GM19468 (cell line): ENCODE measurements at regions not wholly inside any gene's neighbourhood (a gene's known extent, or its start where the extent isn't known, plus 50 kb on each side); places are given as distances from the start of the nearest gene placed in this dataset.

Experiments
- ATAC-seq: cut with Tn5 transposase; IDR thresholded peaks from one replicate; pipeline ENCODE4 v1.9.1; 2021; ENCODE audit warnings: mild to moderate bottlenecking, moderate library complexity, moderate number of reproducible peaks; ENCODE audit not compliant: unreplicated experiment; ENCODE audit errors: extremely low read depth

DNA sequence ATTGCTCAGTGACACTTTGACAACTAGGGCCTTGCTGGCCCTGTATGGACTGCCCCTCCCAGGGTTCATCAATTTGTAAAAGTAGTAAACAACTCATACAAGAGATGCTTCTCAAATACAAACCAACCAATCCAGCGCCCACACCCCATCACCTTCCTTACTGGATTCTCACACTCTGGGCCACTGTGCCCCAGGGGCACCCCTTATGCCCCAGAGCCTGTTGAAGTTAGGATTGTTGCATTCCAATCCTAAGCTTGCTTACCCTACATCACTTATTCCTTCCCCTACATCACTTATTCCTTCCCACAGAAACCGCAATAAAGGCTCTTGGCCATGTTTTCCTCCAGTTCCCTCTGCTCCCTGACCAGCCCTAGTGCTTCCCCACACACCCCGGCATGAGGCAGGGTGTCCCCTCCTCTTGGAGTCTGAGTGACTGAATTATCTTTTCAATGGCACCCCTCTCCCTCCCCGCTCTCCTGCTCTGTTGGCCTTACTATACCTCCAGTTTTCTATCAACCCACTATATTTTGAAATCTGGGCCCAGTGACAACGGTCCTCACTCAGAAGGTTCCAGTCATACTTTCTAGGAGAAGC lies 182.4 kb upstream of the S1PR3 start:
- no peak for ATAC-seq

- ATAC-seq = no peak
Measured at GRCh38 chr9:88809355-88810161, 181.7 kb upstream of the S1PR3 start.

DNA sequence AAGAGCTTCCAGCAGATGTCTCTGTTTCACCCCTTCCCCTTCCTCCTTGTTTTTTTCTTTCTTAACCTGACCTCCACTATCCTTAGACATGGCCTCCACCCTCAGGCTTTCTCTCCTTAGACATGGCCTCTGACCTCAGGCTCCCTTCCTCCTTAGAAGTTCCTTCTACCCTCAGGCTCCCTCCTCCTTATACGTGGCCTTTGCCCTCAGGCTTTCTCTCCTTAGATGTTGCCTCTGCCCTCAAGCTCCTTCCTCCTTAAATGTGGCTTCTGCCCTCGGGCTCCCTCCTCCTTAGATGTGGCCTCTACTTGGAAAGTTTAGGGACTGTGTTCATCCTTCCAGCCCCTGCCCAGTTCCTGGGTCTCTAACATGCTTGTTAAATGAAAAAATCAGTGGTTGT lies 180.4 kb upstream of the S1PR3 start:
- no peak for ATAC-seq

- no peak for ATAC-seq
Measured at GRCh38 chr9:88811511-88811910, 179.8 kb upstream of the S1PR3 start.

DNA sequence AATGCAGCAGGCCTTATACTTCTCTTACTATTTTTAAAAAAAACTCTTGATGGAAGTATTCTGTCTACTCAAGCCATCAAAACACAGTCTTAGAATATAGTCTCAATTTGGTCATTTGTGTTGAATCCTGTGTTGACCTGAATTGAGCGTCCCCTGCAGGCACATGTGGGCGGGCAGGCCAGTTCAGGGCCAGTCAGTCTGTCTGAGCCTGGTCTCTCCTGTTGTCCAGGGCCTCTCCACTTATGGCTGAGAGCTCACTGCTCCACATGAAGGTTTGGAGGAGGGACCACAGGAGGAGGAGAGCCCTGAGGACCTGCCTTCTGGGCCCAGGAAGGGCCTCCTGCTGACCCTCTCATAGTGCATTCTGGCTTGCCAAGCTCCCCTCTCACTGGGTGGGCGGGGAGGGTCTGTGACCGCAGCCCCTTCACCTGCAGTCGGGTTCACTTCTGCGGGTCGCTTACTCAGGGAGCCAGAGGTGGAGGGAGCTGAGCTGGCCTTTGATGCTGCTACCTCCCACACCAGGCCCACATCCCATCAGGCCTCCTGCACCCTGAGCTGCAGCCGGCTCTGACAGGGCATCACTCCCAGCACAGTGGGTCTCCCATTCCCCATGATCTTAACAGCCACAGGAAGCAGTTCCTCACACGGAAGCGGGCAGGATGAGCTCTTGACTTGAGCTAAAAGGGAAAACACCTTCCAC lies 178.2 kb upstream of the S1PR3 start:
- no peak for ATAC-seq

GRCh38 chr9:88813638-88814209 lies 177.5 kb upstream of the S1PR3 start:
- ATAC-seq = no peak

- ATAC-seq = no peak
Measured at GRCh38 chr9:88814577-88814976, 176.7 kb upstream of the S1PR3 start.

DNA sequence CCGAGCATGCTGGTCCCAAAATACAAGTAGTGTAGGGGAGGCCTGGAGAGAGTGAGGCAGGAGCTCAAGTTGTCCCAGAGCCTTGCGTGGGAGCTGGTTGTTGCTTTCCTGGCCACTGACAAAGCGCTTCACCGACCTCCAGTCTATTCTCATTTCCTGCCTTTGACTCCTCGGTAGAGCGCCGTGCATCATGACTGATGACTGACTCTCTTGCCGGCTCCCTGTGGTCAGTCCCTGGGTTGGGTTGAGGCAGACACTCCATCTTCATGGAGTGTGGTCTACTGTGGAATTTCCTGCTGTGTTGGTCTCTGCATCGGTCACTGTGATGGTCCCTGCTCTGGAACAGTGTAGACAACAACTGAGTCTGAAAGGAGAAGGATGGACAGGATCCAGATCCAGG lies 175.1 kb upstream of the S1PR3 start:
- no peak for ATAC-seq

GRCh38 chr9:88816591-88816990 lies 174.7 kb upstream of the S1PR3 start:
- no peak for ATAC-seq

- no peak for ATAC-seq
Measured at GRCh38 chr9:88817628-88818027, 173.6 kb upstream of the S1PR3 start.

DNA sequence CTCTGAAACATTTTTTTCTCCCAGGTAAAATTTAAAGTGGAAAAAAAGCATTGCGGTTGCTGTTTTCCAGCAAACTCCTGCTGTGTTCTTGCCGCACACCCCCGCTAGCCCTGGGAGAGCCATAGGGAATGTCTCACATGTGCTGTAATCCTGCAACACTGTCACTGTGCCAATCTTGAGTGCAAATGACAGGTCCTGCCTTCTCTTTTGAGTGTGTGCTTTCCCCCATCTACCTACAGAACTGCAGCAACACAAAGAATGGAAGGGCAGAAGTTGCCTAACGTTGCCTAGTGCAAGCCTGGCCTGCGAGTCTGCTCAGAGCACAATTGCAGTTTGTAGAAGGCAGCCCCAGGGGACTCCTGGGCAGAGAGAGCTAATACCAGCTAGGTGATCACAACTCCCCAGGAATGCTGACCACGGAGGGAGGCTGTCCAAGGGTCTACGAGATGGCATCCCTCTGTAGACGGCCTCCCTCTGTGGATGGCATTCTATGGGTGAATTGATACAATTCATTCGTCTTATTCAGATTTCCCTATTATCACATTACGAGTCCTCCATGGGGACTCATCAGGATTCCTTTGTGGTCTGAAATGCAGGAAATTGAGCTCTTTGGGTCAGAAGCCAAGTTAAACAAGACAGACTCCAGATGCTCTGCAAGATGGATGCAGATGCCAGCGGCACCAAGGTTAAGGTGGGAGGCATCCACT lies 172.6 kb upstream of the S1PR3 start:
- ATAC-seq = no peak

DNA sequence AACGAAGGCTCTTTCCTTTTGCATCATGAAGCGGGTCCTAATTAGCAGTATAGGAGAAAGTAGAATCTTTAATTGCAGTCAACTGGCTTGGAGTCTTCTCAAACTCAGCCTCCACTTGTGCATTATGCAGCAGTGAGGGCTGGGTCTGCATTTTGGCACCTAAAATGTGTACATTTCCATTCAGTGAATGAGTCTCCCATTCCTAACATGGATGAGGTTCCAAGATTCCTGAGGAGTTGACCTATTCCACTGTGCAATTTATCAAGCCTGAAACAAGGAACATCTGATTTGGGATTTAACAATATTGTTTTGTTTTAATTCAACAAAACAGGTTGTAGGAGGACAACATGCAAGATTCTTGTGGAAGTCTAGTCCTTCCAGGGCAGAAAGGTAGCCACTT lies 171.8 kb upstream of the S1PR3 start:
- ATAC-seq = no peak

- no peak for ATAC-seq
Measured at GRCh38 chr9:88820055-88820454, 171.2 kb upstream of the S1PR3 start.

DNA sequence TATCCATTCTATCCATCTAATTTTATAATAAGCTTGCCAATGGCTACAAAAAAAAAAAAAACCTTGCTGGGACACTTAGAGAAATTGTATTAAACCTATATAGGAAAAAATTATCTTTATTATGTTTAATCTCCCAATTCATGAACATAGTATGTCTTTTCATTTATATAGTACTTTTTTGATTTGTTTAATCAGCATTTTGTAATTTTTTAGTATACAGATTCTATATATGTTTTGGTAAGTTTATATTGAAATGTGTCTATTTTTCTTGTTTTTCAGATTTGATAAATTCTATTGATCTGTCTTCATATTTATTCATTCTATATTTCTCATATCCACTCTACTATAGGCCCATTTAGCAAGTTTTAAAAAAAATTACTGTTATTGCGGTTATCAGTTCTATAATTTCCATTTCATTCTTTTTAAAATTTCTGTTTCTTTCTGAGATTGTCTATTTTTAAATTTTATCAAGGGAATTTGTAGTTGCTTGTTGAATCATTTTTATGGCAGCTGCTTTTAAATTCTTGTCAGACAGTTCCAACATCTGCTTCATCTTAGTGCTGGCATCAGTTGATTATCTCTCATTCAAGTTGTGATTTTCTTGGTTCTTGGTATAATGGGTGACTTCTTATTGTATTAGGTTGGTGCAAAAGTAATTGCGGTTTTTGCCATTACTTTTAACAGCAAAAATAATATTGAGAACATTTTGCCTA lies 170.1 kb upstream of the S1PR3 start:
- no peak for ATAC-seq

- ATAC-seq = no peak
Measured at GRCh38 chr9:88821746-88822106, 169.5 kb upstream of the S1PR3 start.

DNA sequence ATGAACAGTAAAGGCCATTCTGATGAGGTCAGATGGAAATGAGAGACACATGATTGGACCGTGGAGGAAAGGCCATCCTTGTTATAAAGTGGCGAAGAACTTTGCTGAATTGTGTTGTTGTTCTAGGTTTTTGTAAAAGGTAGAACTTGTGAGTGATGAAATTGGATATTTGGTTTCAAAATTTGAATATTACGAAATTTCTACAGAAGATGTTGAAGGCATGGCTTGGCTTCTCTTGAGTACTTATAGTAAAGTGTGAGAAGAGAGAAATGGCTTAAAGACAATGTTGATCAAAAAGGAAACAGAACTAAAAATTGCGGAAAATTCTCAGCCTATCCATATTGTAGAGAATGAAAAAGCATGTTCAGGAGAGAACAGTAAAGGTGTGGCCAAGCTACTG lies 166.6 kb upstream of the S1PR3 start:
- no peak for ATAC-seq

DNA sequence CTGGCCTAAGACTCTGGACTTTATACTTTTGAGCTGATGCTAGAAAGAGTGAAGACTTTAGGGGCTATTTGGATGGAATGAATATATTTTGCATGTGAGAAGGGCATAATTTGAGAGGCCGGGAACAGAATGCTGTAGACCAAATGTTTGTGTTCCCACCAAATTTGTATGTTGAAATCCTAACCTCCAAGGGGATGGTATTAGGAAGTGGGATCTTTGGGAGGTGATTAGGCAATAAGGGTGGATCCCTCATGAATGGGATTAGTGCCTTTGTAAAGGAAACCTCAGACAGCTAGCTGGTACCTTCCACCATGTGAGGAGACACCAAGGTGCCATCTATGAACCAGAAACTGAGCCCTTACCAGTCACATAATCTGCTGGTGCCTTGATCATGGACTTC lies 165.1 kb upstream of the S1PR3 start:
- ATAC-seq = no peak

- ATAC-seq = no peak
Measured at GRCh38 chr9:88826771-88827181, 164.5 kb upstream of the S1PR3 start.

GRCh38 chr9:88828018-88828417 lies 163.2 kb upstream of the S1PR3 start:
- ATAC-seq = no peak

- ATAC-seq = no peak
Measured at GRCh38 chr9:88828492-88828974, 162.7 kb upstream of the S1PR3 start.
